HG02938 (cell line): ENCODE measurements at regions not wholly inside any gene's neighbourhood (a gene's known extent, or its start where the extent isn't known, plus 50 kb on each side); places are given as distances from the start of the nearest gene placed in this dataset.

ENCODE experiments used
- ATAC-seq: cut with Tn5 transposase; IDR thresholded peaks from one replicate; pipeline ENCODE4 v1.9.1; 2021; ENCODE audit warnings: mild to moderate bottlenecking, moderate library complexity; ENCODE audit not compliant: unreplicated experiment

- no peak for ATAC-seq
Measured at GRCh38 chr3:43783987-43784639, 93.4 kb downstream of the ABHD5 start.

DNA sequence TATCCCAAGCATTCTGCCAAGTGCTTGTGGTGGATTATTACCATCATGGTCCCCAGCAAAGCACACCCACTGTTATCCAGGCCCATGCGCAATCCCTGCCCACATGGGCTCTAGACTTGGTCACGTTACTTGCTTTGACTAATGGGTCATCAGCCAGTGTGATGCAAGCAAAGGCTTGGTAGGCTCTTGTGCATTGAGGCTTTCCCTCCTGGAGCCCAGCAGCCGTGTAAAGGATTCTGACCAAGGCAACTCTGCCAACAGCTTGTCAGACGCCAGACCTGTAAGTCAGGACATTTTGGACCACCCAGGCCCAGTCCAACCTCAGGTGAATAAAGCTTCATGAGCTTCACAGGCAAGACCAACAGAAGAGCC, 93.9 kb downstream of the ABHD5 start:
- no peak for ATAC-seq

DNA sequence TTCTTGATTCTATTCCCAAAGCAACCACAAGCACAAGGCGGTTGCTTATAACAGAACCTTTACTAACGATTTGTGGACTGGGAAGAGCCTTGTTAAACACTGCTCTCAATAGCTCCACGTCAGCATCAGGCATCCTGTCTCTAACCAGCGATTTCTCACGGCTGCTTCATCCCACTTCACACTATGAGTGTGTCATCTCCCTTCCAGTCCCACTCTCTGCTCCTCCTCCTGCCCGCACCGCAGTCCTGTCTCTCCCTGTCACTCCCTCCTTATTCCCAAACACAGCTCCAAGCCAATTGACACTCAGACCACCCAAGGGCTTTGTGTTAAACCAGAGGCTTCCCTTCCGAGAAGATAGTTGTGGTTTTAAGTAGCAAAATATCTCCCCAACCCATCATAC, 94.8 kb downstream of the ABHD5 start:
- no peak for ATAC-seq

DNA sequence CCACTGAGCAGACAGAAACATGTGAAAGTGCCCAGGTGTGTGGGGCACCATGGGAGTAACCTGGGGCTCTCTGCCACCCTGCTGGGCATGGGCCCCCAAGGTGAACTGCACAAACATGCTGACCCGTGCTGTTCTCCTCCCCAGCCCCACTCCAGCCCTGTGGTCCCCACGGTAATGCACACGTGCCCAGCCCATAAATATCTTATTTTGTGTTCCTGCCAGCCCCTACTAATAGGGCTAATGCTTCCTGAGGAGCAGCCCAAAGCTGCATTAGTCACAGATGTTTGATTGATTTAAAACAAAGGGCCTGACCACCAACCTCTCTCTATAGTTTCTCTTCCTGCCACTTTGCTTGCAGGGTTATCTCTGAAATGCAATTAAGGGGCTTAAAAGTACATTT, 95.4 kb downstream of the ABHD5 start:
- no peak for ATAC-seq

DNA sequence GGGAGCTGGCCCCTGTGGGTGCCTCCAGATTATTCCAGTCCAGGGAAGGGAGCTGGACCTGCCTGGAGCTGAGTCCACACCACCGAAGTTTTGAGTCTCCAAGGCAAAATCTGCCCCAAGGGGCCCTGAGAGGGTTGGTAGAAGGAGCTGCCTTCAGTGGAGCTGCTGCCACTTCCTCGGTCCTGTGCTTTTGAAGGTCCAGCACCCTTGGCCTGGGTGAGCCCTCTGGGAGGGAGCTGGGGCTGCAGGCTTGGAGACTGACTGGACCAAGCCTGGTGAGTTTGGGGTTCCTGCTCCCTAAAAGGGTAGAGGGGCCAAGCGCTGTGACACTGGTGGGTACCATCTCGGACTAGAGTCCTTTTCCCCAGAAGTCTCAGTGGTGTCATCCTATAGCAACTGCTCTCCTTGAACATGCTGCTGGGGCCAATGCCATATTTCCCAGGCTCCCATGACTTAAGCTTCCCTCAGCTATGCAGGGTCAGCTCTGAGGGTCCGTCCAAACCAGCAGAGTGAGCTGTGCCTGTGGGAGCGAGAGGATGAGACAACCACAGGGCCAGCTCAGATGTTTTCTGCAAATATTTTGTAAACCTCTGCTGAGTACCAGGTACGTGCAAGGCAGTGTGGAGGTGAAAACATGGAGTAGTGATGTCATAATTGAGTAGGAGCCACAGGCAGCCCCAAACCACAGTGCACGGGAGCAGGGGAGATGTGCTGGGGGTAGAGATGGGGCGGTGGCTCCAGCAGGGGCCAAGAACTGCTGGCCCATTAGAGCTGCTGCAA, 96.0 kb downstream of the ABHD5 start:
- ATAC-seq = no peak

DNA sequence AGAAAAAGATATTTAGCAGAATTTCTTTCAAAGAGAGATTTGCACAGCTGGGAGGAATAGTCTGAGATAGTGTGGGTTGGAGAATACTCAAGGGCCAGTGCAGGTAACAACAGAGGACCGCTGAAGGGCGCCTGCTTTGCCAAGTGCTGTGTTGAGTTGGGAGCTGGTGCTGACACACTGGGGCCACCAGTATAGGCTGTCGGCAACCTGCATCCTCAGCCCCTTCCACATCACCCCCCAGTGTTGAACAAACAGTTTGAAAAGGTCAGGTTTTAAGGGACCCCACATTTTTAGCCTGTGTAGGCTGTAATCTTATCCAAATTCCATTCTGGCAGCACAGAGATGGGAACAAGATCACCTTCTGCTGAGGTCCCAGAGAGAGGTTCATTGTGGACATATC, 96.6 kb downstream of the ABHD5 start:
- ATAC-seq = no peak

- no peak for ATAC-seq
Measured at GRCh38 chr3:43789028-43789427, 98.3 kb downstream of the ABHD5 start.

DNA sequence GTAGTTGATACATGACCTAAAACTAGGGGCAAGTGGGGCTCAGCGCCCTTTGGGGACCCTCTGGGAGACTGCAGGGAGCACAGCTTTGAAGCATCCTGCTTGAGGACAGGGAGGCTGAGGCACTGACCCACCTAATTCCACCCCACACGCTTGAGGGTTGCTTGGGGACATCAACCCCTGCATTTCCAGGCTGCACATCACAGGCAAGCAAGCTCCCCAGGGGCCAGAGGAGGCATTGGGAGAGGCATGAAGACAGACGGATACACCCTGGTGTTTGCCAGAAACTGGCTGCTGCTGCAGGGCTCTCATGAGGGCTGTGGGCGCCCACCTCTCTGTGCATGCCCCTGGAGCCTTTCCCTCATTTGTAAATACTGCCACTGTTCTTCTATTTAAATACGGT, 99.3 kb downstream of the ABHD5 start:
- ATAC-seq = no peak

- no peak for ATAC-seq
Measured at GRCh38 chr3:43790476-43790875, 99.7 kb downstream of the ABHD5 start.

GRCh38 chr3:43791246-43791645, 100.5 kb downstream of the ABHD5 start:
- ATAC-seq = no peak

DNA sequence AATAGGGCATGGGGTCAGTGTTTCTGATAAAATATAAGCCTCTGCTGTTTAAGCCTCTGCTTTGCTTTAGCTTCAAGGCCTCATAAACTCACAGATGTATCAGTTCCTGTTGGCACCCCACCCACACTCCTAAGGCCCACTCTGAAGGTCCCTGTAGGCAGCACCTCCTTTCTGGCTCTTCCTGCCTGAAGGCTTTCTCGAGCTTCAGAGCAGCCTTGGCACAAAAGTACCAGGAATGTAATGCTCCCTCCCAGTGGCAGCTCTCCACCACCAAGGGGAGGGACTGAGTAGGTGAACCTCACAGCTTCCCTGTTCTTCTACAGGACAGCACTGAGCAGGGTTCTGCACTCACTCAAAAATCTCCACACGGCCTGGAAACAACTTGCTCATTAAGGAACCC, 102.2 kb downstream of the ABHD5 start:
- ATAC-seq = no peak

GRCh38 chr3:43793648-43794372, 103.1 kb downstream of the ABHD5 start:
- ATAC-seq = no peak

DNA sequence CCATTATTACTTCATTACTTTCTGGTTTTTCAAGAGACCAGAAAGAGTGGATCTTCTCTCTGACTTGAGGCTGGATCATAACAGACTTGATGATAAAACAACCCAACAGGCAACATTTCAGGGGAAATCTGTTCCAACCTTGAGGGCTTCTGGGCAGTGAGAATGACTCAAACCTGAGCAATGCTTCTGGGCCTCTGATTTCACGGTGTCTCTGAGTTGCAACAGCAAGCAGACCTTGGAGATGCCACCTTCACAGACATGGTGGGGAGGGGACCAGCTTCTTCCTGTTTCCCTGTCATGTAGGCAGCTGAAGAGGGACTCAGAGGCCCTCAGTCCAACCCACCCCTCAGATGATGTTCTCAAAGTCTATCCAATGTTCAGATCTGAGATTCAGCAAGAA, 104.0 kb downstream of the ABHD5 start:
- ATAC-seq = no peak

- ATAC-seq = no peak
Measured at GRCh38 chr3:43795491-43795890, 104.8 kb downstream of the ABHD5 start.

DNA sequence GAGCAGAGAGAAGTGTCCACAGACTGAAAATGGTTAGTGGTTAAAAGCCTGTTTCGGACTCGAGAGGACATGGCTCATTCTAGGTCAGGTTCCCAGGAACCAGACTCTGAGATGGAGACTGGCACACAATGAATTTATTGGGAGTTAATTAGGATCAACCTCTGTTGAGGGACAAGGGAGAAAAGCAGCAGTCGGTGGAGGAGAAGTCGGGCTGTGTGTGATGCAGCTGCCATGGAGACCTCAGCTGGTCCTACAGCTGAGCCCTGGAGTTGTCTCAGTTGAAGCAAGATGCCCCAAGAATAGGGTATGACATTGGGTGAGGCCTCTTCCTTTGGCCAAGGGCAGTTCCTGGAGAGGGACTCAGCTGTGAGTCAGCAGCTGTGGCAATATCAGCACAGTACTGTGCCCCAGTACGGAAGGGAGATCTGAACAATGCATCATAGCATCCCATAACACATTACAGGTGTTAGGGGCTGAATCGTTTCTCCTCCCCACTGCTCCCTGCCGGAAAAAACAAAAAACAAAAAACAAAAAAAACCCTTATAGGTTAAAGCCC, 105.4 kb downstream of the ABHD5 start:
- ATAC-seq = no peak

GRCh38 chr3:43797794-43798193, 107.1 kb downstream of the ABHD5 start:
- no peak for ATAC-seq

- ATAC-seq = no peak
Measured at GRCh38 chr3:43810797-43811196, 120.1 kb downstream of the ABHD5 start.

DNA sequence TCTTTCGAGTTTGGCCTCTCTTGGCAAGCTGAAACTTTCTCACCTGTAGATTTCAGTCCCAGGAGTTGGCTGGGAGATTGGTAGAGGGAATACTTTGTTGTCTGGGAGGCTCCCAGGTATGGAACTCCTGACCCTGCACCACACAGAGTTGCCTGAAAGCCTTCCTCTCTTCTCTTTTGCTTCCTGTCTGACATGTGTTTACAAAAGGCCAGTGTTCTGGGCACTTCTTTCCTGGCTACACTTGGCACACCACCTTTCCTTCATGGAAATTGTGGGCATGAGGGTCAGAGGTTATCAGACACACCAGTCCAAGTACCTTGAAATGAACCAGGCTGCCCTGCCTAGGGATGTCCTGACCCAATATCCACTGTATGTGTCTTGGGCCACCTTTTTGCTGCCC, 123.7 kb downstream of the ABHD5 start:
- ATAC-seq = no peak

DNA sequence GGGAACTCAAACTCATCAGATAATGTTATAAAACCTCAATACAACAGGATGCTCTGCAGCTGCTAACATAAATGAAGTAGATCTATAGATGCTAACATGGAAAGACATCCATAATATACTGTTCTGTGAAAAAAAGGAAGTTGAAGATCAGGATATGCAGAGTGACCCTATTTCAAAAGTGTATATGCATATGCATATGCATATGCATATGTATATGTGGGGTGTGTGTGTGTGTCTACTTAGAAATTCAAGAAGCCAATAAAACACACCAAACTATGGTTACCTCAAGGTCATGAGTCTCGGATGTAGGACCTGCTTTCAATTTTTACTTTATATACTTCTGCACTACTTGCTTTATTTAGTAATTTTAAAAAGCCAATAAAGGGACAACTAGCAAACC, 125.6 kb downstream of the ABHD5 start:
- ATAC-seq = no peak

GRCh38 chr3:43817064-43817463, 126.3 kb downstream of the ABHD5 start:
- ATAC-seq = no peak

DNA sequence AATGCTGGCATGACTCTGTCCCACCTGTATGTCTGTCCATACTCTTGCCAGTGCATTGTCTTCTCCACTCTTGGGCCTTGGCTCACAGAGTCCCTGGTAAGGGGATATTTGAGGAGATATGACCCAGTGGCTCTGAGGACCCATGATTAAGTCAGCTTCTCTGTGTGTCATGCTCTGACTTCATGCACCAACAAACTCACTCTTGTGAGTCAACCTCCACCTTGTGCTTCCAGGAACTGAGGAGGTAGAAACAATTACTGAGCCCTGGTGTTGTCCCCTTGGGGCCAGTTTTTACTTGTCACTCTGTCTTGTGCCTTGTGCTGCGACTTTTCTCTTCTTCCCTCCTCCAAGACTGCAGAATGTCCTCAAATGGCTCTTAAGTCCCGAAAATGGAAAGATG, 127.1 kb downstream of the ABHD5 start:
- no peak for ATAC-seq

- no peak for ATAC-seq
Measured at GRCh38 chr3:43818229-43818628, 127.5 kb downstream of the ABHD5 start.
